Astrocyte (in vitro differentiated cells and primary cell): ENCODE measurements at regions not wholly inside any gene's neighbourhood (a gene's known extent, or its start where the extent isn't known, plus 50 kb on each side); places are given as distances from the start of the nearest gene placed in this dataset.

Source experiments
- EZH2 ChIP-seq: IDR thresholded peaks from 2 replicates; pipeline ENCODE4 v1.6.1; 2012; ENCODE audit warnings: mild to moderate bottlenecking, low read length, inconsistent platforms; ENCODE audit not compliant: insufficient read depth
- TF ChIP-seq, protein P1 (sequence below): IDR thresholded peaks from 2 replicates; pipeline ENCODE4 v1.5.1; 2011; ENCODE audit warnings: low read depth, mild to moderate bottlenecking, inconsistent platforms, low read length, moderate library complexity; ENCODE audit not compliant: insufficient read depth

DNA sequence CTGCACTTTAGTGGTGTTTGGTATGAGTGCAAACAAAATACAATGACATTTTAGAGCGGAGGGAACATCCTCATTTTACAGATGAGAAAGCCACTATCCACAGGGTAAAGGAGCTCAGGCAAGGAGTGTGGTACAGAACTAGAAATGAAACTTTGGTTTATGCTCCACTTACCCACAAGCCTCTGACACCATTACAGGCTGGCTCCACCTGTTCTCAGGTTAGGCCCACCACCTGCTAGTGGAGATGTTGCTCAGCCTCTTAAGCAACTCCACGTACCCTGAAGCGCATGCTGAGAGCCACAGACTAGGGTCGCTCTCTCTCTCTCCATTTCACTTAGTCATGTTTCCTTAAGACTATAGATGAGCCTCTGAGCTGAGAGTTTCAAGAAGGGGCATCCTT, 130.0 kb downstream of the MBD2 start:
- TF ChIP-seq, protein P1, sequence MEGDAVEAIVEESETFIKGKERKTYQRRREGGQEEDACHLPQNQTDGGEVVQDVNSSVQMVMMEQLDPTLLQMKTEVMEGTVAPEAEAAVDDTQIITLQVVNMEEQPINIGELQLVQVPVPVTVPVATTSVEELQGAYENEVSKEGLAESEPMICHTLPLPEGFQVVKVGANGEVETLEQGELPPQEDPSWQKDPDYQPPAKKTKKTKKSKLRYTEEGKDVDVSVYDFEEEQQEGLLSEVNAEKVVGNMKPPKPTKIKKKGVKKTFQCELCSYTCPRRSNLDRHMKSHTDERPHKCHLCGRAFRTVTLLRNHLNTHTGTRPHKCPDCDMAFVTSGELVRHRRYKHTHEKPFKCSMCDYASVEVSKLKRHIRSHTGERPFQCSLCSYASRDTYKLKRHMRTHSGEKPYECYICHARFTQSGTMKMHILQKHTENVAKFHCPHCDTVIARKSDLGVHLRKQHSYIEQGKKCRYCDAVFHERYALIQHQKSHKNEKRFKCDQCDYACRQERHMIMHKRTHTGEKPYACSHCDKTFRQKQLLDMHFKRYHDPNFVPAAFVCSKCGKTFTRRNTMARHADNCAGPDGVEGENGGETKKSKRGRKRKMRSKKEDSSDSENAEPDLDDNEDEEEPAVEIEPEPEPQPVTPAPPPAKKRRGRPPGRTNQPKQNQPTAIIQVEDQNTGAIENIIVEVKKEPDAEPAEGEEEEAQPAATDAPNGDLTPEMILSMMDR, result no peak
- no peak for TF ChIP-seq EZH2
